Right ventricle myocardium inferior (tissue), 1 donor: ENCODE measurements at regions not wholly inside any gene's neighbourhood (a gene's known extent, or its start where the extent isn't known, plus 50 kb on each side); places are given as distances from the start of the nearest gene placed in this dataset.

Experiments
- ATAC-seq: fragments of 200-7000 bp; cut with Tn5 transposase; one replicate; pipeline ENCODE4 v1.9.1; 2020; ENCODE audit warnings: mild to moderate bottlenecking, moderate library complexity
- DNase-seq: peaks from one replicate; pipeline ENCODE4 v3.0.0; 2021; ENCODE audit errors: missing footprints
- intact Hi-C: fragments of 100-400 bp; cut with DNase I; formaldehyde crosslinking; loops from one replicate; pipeline ENCODE4 v1.11.0; 2022
- donor health status: DM: no; HTN: yes; CAD: no; lungs with severe emphysema.

DNA sequence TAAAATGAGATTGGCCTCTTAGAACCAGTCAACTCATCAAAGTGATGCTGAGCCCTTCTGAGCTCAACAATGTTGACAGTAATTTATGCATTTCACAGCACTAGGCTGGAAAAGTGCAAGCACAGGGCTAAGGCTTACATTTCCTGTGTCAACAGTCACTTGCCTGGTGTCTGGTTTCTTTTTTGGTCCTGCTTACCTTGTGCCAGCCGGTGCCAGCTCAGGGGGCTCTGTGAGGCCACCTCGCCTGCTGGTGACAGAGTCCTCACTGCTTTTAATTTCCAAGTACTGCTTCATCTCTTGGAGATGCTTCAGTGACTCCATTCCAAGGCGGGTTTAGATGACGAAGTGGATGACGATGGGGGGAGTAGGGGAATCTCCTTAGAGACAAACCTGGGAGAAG lies 53.1 kb upstream of the KCNA1 start:
- intact Hi-C loops: loop anchor here (5.0 kb wide), 2 partner anchors 226 to 586 kb away; no protein-coding TSS in a partner anchor
- no peak for DNase-seq
- ATAC-seq: no peak

- intact Hi-C loops: loop anchor here (5.0 kb wide), 2 partner anchors 225 to 585 kb away; no protein-coding TSS in a partner anchor
- peak; percentile 82 for ATAC-seq
- DNase-seq: no peak
Observed at GRCh38 chr12:4857472-4858291, 52.0 kb upstream of the KCNA1 start.

- ATAC-seq (peak; percentile 59), DNase-seq (no peak)
- intact Hi-C loops: loop anchor here (5.0 kb wide), 2 partner anchors 224 to 584 kb away; no protein-coding TSS in a partner anchor
Observed at GRCh38 chr12:4858386-4858785, 51.3 kb upstream of the KCNA1 start.

DNA sequence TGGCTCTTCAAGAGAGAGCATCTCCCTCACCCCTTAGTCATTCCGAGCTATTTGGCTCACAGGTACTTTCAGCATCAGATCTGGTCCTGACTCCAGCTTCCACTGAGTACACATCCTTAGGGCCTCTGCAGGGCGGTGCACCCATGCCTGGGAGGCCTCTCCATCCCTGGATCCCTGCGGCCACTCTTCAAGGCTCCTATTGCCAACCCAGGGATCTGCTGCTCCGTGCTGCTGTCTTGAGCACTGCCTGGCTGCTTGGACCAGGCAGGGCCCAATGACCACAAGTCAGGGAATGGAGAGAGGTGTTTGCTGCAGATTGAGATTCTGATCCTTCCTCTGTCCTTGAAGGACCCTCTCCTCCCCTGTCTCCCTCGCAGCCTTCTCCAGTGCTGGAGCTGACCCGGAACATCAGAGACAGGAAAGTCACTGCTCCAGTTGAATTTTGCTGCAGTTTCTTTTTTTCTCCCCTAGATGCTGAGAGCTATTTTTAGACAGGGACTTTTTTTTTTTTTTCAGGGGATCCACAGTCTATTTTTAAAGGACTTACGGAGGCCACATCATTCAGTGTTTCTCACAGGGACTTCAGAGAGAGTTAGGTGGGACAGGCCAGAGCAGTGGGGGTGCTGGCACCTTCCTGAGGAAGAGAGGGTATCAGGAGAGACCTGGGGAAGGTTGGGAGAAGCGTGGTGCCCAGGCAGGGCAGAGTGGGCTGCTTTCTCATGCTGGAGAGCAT lies 50.1 kb upstream of the KCNA1 start:
- ATAC-seq: no peak
- no peak for DNase-seq
- intact Hi-C loops: loop anchor here (5.0 kb wide), 2 partner anchors 223 to 583 kb away; no protein-coding TSS in a partner anchor
